Adrenal gland (tissue), 9 donors: ENCODE measurements at regions not wholly inside any gene's neighbourhood (a gene's known extent, or its start where the extent isn't known, plus 50 kb on each side); places are given as distances from the start of the nearest gene placed in this dataset.

ENCODE experiments used
- DNase-seq, 7 donors: peaks; one replicate each; pipeline ENCODE4 v3.0.0-alpha.2; 2019 to 2020
- H3K27ac ChIP-seq, 5 donors: fragments of 200-600 bp; sonication (generic) in 4 of 5; 1 replicate in 3 of 5; 2 replicates in 2 of 5; pipeline versions ENCODE4 v1.5.1 to v1.8.0; 2016 to 2020; ENCODE audit warnings: mild to moderate bottlenecking in 1 of 5
- H3K27me3 ChIP-seq: fragments of 200-600 bp; 2 replicates; pipeline ENCODE4 v1.8.0; 2021
- H3K36me3 ChIP-seq, 2 donors: fragments of 200-600 bp; replicated peaks in 1 of 2; 1 replicate in 1 of 2; 2 replicates in 1 of 2; pipeline versions ENCODE4 v1.5.1 to v1.8.0; 2018 to 2022
- H3K4me1 ChIP-seq, 2 donors: fragments of 200-600 bp; replicated peaks in 1 of 2; 1 replicate in 1 of 2; 2 replicates in 1 of 2; pipeline versions ENCODE4 v1.5.1 to v1.8.0; 2018 to 2021
- H3K4me3 ChIP-seq, 4 donors: fragments of 200-600 bp; sonication (generic) in 3 of 4; one replicate each; pipeline ENCODE4 v1.5.1; 2016 to 2018
- H3K9me3 ChIP-seq, 3 donors: fragments of 200-600 bp; sonication (generic) in 1 of 3; replicated peaks in 1 of 3; 1 replicate in 2 of 3; 2 replicates in 1 of 3; pipeline versions ENCODE4 v1.5.1 to v1.8.0; 2016 to 2021
- CTCF ChIP-seq, 6 experiments: fragments of 450-650 bp in 4 of 6; fragments of 200-600 bp in 2 of 6; sonication (generic) in 1 of 6; IDR thresholded peaks; 1 replicate in 5 of 6; 2 replicates in 1 of 6; pipeline versions ENCODE4 v1.5.1 to v1.8.0; 2016 to 2021; ENCODE audit warnings: antibody characterized with exemption in 6 of 6, mild to moderate bottlenecking in 2 of 6, moderate library complexity in 1 of 6
- POLR2A ChIP-seq, 2 donors: fragments of 450-650 bp; IDR thresholded peaks; one replicate each; pipeline ENCODE4 v1.6.1; 2017; ENCODE audit warnings: antibody characterized with exemption in 2 of 2, mild to moderate bottlenecking in 2 of 2, moderate library complexity in 1 of 2
- WGBS, 4 donors: extraction: QIAGEN DNeasy Blood & Tissue Kit in 2 of 4; methylation state at CpG; one replicate each; pipeline versions ENCODE4 v1.1.5 to v1.1.7; 2013 to 2017; 5-methylcytosine and 5-hydroxymethylcytosine counted together
- intact Hi-C, 2 donors: fragments of 100-400 bp; cut with DNase I; formaldehyde crosslinking; loops; one replicate each; pipeline versions ENCODE4 v1.14.1 to v1.15.0; 2022 to 2023
- donor health status: healthy with polysubstance abuse.
- donor health status: Bipolar disorder and iron deficiency.
- donor health status: DM: yes; HTN: yes; CAD: no.
- donor health status: DM: no; HTN: no; CAD: no.
- donor health status: DM: no; HTN: no; CAD: no.

- no peak overlapping the region for H3K4me3 ChIP-seq
- intact Hi-C loops, result no loop called here
- H3K9me3 ChIP-seq, result no peaks in the 10 kb centered on the region
- H3K36me3 ChIP-seq, result no peaks in the 10 kb centered on the region
- H3K27me3 ChIP-seq, result no peaks in the 10 kb centered on the region
- H3K27ac ChIP-seq, result no peak overlapping the region
- no peak for TF ChIP-seq POLR2A (IDR thresholded peaks at IDR 0.05)
- no peak for TF ChIP-seq CTCF (IDR thresholded peaks at IDR 0.05)
- DNase-seq, result no peak
- H3K4me1 ChIP-seq, result no peaks in the 10 kb centered on the region
Observed at GRCh38 chr2:150974864-150975263, 286.8 kb downstream of the RBM43 start.

GRCh38 chr2:150974234-150974633, 287.4 kb downstream of the RBM43 start:
- intact Hi-C loops, result no loop called here
- DNase-seq, result no peak
- TF ChIP-seq POLR2A (IDR thresholded peaks at IDR 0.05), result no peak
- Histone ChIP-seq H3K4me1 (no peaks in the 10 kb centered on the region), H3K27ac (no peak overlapping the region), H3K36me3 (no peaks in the 10 kb centered on the region), H3K4me3 (no peak overlapping the region), H3K27me3 (no peaks in the 10 kb centered on the region), H3K9me3 (no peaks in the 10 kb centered on the region)
- WGBS, 4 donors, result 82 to 100% (median 94%) methylated on average over 1 of the region's 1 CpG

- Histone ChIP-seq H3K4me3 (no peak overlapping the region), H3K27ac (no peak overlapping the region), H3K4me1 (no peaks in the 10 kb centered on the region), H3K9me3 (no peaks in the 10 kb centered on the region), H3K36me3 (no peaks in the 10 kb centered on the region), H3K27me3 (no peaks in the 10 kb centered on the region)
- TF ChIP-seq CTCF (IDR thresholded peaks at IDR 0.05) (no peak), POLR2A (IDR thresholded peaks at IDR 0.05) (no peak)
- 66 to 76% (median 75%) methylated on average over 3 of the region's 3 CpGs for WGBS, 4 donors
- intact Hi-C loops, result no loop called here
- DNase-seq, result no peak
Observed at GRCh38 chr2:150971910-150972309, 289.8 kb downstream of the RBM43 start.

- no peaks in the 10 kb centered on the region for H3K4me1 ChIP-seq
- no peak overlapping the region for H3K4me3 ChIP-seq
- no peaks in the 10 kb centered on the region for H3K9me3 ChIP-seq
- no peak overlapping the region for H3K27ac ChIP-seq
- no peak for DNase-seq
- 69 to 88% (median 79%) methylated on average over 4 to 5 of the region's 5 CpGs for WGBS, 4 donors
- no peaks in the 10 kb centered on the region for H3K27me3 ChIP-seq
- TF ChIP-seq POLR2A (IDR thresholded peaks at IDR 0.05) (no peak), CTCF (IDR thresholded peaks at IDR 0.05) (no peak)
- intact Hi-C loops, result no loop called here
- H3K36me3 ChIP-seq, result no peaks in the 10 kb centered on the region
Observed at GRCh38 chr2:150963336-150963735, 298.3 kb downstream of the RBM43 start.

- no peaks in the 10 kb centered on the region for H3K9me3 ChIP-seq
- intact Hi-C loops, result no loop called here
- H3K27me3 ChIP-seq, result no peaks in the 10 kb centered on the region
- no peaks in the 10 kb centered on the region for H3K4me1 ChIP-seq
- DNase-seq, result no peak
- H3K36me3 ChIP-seq, result no peaks in the 10 kb centered on the region
- 73 to 96% (median 89%) methylated on average over 9 to 10 of the region's 10 CpGs for WGBS, 4 donors
- H3K27ac ChIP-seq, result no peak overlapping the region
- H3K4me3 ChIP-seq, result no peak overlapping the region
- no peak for TF ChIP-seq POLR2A (IDR thresholded peaks at IDR 0.05)
- TF ChIP-seq CTCF (IDR thresholded peaks at IDR 0.05), result no peak
Observed at GRCh38 chr2:150955231-150955630, 306.4 kb downstream of the RBM43 start.
